ENCODE measurements at regions not wholly inside any gene's neighbourhood (a gene's known extent, or its start where the extent isn't known, plus 50 kb on each side); places are given as distances from the start of the nearest gene placed in this dataset.

DNA sequence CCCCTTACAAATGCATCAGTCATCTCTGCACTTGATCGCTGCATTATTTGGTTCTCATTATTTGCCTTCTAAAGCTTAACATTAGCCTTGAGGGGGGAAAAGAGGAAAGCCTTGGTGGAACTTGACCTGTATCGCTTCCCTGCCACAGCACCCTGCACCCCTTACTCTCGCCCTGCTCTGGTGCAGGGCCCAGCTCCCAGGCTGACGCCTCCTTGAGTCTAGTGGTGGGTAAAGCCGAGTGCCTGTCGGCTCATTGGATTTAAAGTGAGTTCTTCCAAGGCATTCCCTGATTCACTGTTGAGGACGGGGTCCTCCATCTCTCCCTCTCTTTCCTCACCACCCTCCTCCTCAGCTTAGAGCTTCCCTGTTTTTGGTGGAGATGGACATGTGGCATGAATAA, 145.0 kb upstream of the GYPC start:
- Histone ChIP-seq H3K9ac (ENCODE audit: insufficient read depth, low read length) (no peak overlapping the region), H3K27ac (ENCODE audit: insufficient read depth, low read length) (no peak overlapping the region), H3K4me3 (replicated peaks in 1 of 4; ENCODE audit: control extremely low read depth in 1 of 4, insufficient read depth in 1 of 4, low read depth in 3 of 4, low read length in 4 of 4) (no peak overlapping the region), H3K4me1 (ENCODE audit: control insufficient read depth, extremely low read depth, insufficient read depth, low read length) (no peaks in the 10 kb centered on the region), H4K20me1 (ENCODE audit: control insufficient read depth, extremely low read depth, insufficient read depth, low read length) (no peaks in the 10 kb centered on the region), H3K27me3 (ENCODE audit: control insufficient read depth, insufficient read depth, low read length) (no peaks in the 10 kb centered on the region), H3K9me3 (ENCODE audit: control insufficient read depth, insufficient read depth, low read depth, low read length) (no peaks in the 10 kb centered on the region), H3K79me2 (ENCODE audit: control insufficient read depth, insufficient read depth, low read length) (no peaks in the 10 kb centered on the region), H3K36me3 (ENCODE audit: control insufficient read depth, insufficient read depth, low read length) (no peaks in the 10 kb centered on the region), H3K4me2 (ENCODE audit: extremely low read depth, insufficient read depth, low read length) (no peak overlapping the region), H2AFZ (ENCODE audit: low read length) (no peak overlapping the region)
- TF ChIP-seq EZH2 (IDR thresholded peaks at IDR 0.05; ENCODE audit: low read length, missing control alignments): no peak
- TF ChIP-seq, protein P1, sequence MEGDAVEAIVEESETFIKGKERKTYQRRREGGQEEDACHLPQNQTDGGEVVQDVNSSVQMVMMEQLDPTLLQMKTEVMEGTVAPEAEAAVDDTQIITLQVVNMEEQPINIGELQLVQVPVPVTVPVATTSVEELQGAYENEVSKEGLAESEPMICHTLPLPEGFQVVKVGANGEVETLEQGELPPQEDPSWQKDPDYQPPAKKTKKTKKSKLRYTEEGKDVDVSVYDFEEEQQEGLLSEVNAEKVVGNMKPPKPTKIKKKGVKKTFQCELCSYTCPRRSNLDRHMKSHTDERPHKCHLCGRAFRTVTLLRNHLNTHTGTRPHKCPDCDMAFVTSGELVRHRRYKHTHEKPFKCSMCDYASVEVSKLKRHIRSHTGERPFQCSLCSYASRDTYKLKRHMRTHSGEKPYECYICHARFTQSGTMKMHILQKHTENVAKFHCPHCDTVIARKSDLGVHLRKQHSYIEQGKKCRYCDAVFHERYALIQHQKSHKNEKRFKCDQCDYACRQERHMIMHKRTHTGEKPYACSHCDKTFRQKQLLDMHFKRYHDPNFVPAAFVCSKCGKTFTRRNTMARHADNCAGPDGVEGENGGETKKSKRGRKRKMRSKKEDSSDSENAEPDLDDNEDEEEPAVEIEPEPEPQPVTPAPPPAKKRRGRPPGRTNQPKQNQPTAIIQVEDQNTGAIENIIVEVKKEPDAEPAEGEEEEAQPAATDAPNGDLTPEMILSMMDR (conservative IDR thresholded peaks at IDR 0.05 in 1 of 2, IDR thresholded peaks at IDR 0.05 in 1 of 2; ENCODE audit: low read depth in 1 of 2, low read length in 2 of 2): no peak
- DNase-seq (ENCODE audit: low read depth in 2 of 2): no peak

DNA sequence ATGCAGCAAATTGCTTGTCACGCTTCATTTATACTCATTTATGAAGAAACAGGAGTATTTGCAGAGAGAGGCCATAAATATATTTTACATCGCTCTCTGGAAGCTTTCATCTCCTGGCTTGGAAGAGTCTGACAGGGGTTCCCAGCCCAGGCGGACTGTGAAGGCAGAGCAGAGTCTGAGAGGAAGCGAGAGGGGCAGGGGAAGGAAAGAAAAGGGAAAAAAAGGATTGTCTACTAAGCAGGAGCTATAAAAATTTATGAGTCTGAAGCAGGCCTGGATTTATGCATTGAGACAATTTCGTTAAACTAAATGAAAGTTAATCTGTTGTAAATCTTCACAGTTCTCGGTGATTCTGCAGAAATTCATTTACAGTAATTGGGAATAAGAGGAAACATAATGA, 143.9 kb upstream of the GYPC start:
- no peak overlapping the region for H2AFZ ChIP-seq (ENCODE audit: low read length)
- no peak overlapping the region for H3K4me3 ChIP-seq (replicated peaks in 1 of 4; ENCODE audit: control extremely low read depth in 1 of 4, insufficient read depth in 1 of 4, low read depth in 3 of 4, low read length in 4 of 4)
- no peak for DNase-seq (ENCODE audit: low read depth in 2 of 2)
- H3K4me1 ChIP-seq (ENCODE audit: control insufficient read depth, extremely low read depth, insufficient read depth, low read length): no peaks in the 10 kb centered on the region
- H3K36me3 ChIP-seq (ENCODE audit: control insufficient read depth, insufficient read depth, low read length): no peaks in the 10 kb centered on the region
- H3K4me2 ChIP-seq (ENCODE audit: extremely low read depth, insufficient read depth, low read length): no peak overlapping the region
- H3K27ac ChIP-seq (ENCODE audit: insufficient read depth, low read length): no peak overlapping the region
- no peaks in the 10 kb centered on the region for H4K20me1 ChIP-seq (ENCODE audit: control insufficient read depth, extremely low read depth, insufficient read depth, low read length)
- H3K9me3 ChIP-seq (ENCODE audit: control insufficient read depth, insufficient read depth, low read depth, low read length): no peaks in the 10 kb centered on the region
- no peaks in the 10 kb centered on the region for H3K27me3 ChIP-seq (ENCODE audit: control insufficient read depth, insufficient read depth, low read length)
- TF ChIP-seq EZH2 (IDR thresholded peaks at IDR 0.05; ENCODE audit: low read length, missing control alignments): no peak
- no peaks in the 10 kb centered on the region for H3K79me2 ChIP-seq (ENCODE audit: control insufficient read depth, insufficient read depth, low read length)
- H3K9ac ChIP-seq (ENCODE audit: insufficient read depth, low read length): no peak overlapping the region

DNA sequence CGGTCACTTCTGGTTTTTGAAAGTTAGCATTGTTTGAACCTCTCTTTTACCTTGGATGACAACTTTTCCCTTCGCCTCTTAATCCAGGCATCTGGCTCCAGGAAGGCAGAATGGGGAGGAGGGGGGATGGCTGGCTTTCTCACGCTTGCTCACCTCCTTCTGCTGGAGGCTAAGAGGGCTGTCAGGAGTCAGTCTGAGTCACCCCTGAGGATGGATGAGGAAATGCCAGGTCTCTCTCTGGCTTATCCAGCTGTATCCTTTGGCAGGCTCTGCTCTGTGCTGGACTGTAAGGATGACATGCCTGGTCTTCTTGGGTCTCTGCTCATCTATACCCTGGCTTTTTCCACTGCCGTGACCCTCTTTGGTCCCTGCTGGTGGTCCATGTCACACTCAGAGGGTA, 142.9 kb upstream of the GYPC start:
- Histone ChIP-seq H3K4me1 (ENCODE audit: control insufficient read depth, extremely low read depth, insufficient read depth, low read length) (no peaks in the 10 kb centered on the region), H3K79me2 (ENCODE audit: control insufficient read depth, insufficient read depth, low read length) (no peaks in the 10 kb centered on the region), H3K27me3 (ENCODE audit: control insufficient read depth, insufficient read depth, low read length) (no peaks in the 10 kb centered on the region), H3K4me3 (replicated peaks in 1 of 4; ENCODE audit: control extremely low read depth in 1 of 4, insufficient read depth in 1 of 4, low read depth in 3 of 4, low read length in 4 of 4) (no peak overlapping the region), H3K4me2 (ENCODE audit: extremely low read depth, insufficient read depth, low read length) (no peak overlapping the region), H3K27ac (ENCODE audit: insufficient read depth, low read length) (no peak overlapping the region), H3K9ac (ENCODE audit: insufficient read depth, low read length) (no peak overlapping the region), H3K36me3 (ENCODE audit: control insufficient read depth, insufficient read depth, low read length) (no peaks in the 10 kb centered on the region), H3K9me3 (ENCODE audit: control insufficient read depth, insufficient read depth, low read depth, low read length) (no peaks in the 10 kb centered on the region), H2AFZ (ENCODE audit: low read length) (no peak overlapping the region), H4K20me1 (ENCODE audit: control insufficient read depth, extremely low read depth, insufficient read depth, low read length) (no peaks in the 10 kb centered on the region)
- DNase-seq (ENCODE audit: low read depth in 2 of 2): no peak
- TF ChIP-seq, protein P1 (conservative IDR thresholded peaks at IDR 0.05 in 1 of 2, IDR thresholded peaks at IDR 0.05 in 1 of 2; ENCODE audit: low read depth in 1 of 2, low read length in 2 of 2): no peak
- TF ChIP-seq EZH2 (IDR thresholded peaks at IDR 0.05; ENCODE audit: low read length, missing control alignments): no peak

All from fibroblast of lung (primary cell).